Hindlimb muscle (tissue), 1 donor: ENCODE measurements at regions not wholly inside any gene's neighbourhood (a gene's known extent, or its start where the extent isn't known, plus 50 kb on each side); places are given as distances from the start of the nearest gene placed in this dataset.

Source experiments
- DNase-seq: peaks from one replicate; pipeline ENCODE4 v3.0.0-alpha.2; 2013

- DNase-seq, result no peak
These were observed 233.1 kb upstream of the IGFBP3 start for GRCh38 chr7:46153951-46154787.

- DNase-seq, result no peak
These were observed 232.5 kb upstream of the IGFBP3 start for GRCh38 chr7:46153583-46153950.

DNA sequence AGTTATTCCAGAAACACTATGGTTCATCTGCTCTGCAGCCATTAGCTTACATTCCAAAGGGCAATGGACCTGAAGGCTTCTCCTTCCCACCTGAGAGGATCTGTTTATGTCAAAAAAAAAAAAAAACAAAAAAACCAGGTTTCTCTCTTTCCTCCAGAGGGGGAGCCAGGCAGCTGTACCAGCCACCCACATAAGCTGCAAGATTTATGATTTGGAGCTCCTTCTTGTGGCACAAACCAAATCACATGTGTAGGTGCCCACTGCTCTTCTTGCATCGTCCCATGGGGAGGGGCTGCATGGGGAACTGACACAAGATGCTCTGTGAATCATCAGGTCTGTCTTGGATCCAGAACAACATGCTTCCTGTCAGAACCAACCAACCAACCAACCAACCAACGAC is 231.6 kb upstream of the IGFBP3 start:
- DNase-seq, result no peak

- DNase-seq, result no peak
These were observed 229.6 kb upstream of the IGFBP3 start for GRCh38 chr7:46150721-46151120.

DNA sequence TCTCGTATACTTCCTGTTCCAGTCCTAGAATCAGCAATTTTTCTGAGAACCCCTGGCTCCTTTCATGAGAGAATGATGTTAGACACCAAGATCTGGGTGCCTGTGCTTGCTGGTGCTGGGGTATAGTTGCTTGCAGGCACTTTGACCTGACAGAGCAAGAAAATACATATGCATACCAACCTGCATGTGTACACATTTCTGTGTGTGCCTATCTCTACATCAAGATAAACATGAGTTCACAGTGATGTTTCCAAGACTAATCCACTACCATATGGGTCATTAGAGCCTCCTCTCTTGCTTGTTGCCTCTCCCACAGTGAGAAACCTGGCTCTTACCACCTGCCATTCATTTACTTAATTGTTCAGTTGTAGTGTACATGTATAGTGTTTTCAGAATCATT is 229.1 kb upstream of the IGFBP3 start:
- DNase-seq, result no peak

DNA sequence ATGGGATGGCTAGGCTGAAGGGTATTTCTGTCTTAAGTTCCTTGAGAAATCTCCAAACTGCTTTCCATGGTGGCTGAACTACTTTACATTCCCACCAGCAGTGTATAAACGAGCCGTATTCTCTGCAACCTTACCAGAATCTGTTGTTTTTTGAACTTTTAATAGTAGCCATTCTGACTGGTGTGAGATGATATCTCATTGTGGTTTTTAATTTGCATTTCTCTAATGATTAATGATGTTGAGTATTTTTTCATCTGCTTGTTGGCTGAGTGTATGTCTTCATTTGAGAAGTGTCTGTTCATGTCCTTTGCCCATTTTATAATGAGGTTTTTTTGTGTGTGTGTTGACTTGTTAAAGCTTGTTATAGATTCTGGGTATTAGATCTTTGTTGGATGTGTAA is 226.8 kb upstream of the IGFBP3 start:
- DNase-seq, result no peak

- no peak for DNase-seq
These were observed 225.6 kb upstream of the IGFBP3 start for GRCh38 chr7:46146454-46147255.

- DNase-seq, result peak; percentile 29
These were observed 224.3 kb upstream of the IGFBP3 start for GRCh38 chr7:46145412-46145811.

GRCh38 chr7:46143949-46144917 is 223.2 kb upstream of the IGFBP3 start:
- no peak for DNase-seq

- no peak for DNase-seq
These were observed 222.3 kb upstream of the IGFBP3 start for GRCh38 chr7:46143421-46143820.

- DNase-seq, result no peak
These were observed 218.0 kb upstream of the IGFBP3 start for GRCh38 chr7:46139079-46139478.

GRCh38 chr7:46137725-46138124 is 216.7 kb upstream of the IGFBP3 start:
- DNase-seq, result no peak

DNA sequence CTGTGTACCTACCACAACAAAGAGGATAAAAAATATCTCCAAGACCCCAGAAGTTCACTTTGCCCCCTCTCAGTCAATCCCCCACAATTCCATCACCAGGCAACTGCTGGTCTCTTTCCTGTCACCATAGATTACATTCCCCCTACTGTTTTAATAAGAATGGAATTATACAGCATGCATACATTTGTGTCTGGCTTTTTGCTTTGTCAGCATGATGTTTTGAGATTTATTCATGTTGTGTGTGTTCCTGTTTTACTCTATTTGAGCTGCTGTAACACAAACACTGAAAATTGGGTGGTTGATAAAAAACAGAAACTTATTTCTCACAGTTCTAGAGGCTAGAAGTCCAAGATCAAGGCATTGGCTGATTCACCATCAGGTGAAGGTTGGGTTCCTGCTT is 214.5 kb upstream of the IGFBP3 start:
- no peak for DNase-seq

- no peak for DNase-seq
These were observed 213.7 kb upstream of the IGFBP3 start for GRCh38 chr7:46134795-46135194.

GRCh38 chr7:46134385-46134784 is 213.3 kb upstream of the IGFBP3 start:
- no peak for DNase-seq

- DNase-seq, result no peak
These were observed 212.7 kb upstream of the IGFBP3 start for GRCh38 chr7:46133751-46134150.

DNA sequence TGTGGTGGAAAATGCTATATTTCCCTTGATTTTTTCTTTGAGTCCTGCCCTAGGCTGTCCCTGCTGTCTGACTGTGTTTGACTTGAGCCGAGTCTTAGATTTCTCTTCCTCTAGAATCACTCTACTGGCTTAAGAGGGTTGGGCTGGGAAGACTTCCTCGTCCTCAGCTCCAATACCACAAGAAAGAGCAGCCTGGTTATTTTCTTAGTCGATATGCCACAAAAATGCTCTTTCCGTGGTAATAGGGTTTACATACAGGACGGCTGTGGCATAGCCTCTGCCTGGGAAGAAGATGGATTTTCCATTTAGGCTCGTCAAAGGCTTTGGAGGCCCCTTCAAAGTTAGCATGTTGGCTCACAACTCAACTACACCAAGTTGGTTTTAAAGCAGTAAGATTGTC is 212.0 kb upstream of the IGFBP3 start:
- DNase-seq, result no peak

- no peak for DNase-seq
These were observed 211.1 kb upstream of the IGFBP3 start for GRCh38 chr7:46131916-46132795.

DNA sequence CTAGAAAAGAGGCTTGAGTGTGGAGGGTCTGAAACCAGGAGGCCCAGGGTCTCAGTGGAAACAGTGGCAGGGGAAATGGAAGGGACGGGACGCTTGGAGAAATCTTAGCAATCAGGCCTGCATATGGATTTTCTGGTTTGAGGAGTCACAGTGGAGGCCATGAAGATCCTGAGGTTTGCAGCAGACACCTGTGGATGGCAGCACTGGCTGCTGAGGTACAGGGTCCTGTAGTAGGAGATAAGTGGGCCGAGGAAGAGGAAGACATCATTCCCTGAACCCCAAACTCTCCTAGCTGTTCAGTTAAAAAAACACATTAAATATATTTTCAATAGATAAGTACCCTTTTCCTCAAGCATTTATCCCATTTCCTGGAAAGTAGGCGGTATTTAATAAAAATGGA is 208.8 kb upstream of the IGFBP3 start:
- no peak for DNase-seq

- DNase-seq, result no peak
These were observed 206.7 kb upstream of the IGFBP3 start for GRCh38 chr7:46127814-46128213.

DNA sequence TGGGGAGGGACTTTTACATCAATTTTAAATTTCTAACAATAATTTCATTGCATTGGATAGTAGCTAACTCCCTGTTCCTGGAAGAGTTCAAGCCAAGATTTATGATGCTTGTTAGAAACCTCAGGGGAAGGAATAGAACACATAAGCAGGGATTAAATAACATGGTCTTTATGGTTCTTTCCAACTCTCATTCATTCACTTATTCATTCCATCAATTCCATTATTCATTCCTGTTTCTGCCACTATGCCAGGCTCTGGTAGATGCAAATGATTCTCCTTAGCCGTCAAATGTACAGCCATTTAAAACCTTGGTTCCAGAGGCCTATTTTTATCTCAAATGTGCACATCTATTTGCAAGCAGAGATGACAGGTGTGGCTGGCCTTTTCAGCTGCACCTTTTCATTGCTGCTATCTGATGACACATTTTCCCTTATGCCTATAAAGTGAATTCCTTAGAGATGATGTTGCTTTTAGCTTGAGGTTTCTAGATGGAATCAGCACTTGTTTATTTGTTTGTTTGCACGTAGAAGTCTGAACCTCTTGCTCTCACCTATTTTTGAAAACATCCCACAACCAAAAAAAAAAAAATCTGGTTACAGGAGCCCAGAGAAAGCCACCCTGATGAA is 205.7 kb upstream of the IGFBP3 start:
- no peak for DNase-seq
